GM12891 (cell line): ENCODE measurements at regions not wholly inside any gene's neighbourhood (a gene's known extent, or its start where the extent isn't known, plus 50 kb on each side); places are given as distances from the start of the nearest gene placed in this dataset.
"Not testable (repeated sequence)": the region's sequence is repeated elsewhere in the genome, so short reads cannot be mapped to it uniquely, and the experiment has no call there.

Source experiments
- DNase-seq: peaks from one replicate; pipeline ENCODE4 v3.0.0; 2011; ENCODE audit warnings: low spot score; ENCODE audit not compliant: insufficient read length
- FAIRE-seq: peaks from 2 replicates; lab custom pipeline; 2011; peaks lifted over from hg19 to GRCh38; lab: Jason Lieb, UNC
- PAX5 ChIP-seq: IDR thresholded peaks from 2 replicates; pipeline ENCODE4 v1.6.1; 2011; ENCODE audit warnings: low read length, moderate library complexity, mild to moderate bottlenecking; ENCODE audit not compliant: insufficient read depth, severe bottlenecking
- POLR2A ChIP-seq: IDR thresholded peaks from 2 replicates; pipeline ENCODE4 v1.6.1; 2011; ENCODE audit warnings: low read depth, low read length, control low read depth
- POLR2AphosphoS5 ChIP-seq: IDR thresholded peaks from 2 replicates; pipeline ENCODE4 v1.6.1; 2011; ENCODE audit warnings: low read depth, low read length, control low read depth
- POU2F2 ChIP-seq: IDR thresholded peaks from 2 replicates; pipeline ENCODE4 v1.6.1; 2011; ENCODE audit warnings: low read depth, mild to moderate bottlenecking, control low read depth, low read length, moderate library complexity
- SPI1 ChIP-seq: IDR thresholded peaks from 2 replicates; pipeline ENCODE4 v1.6.1; 2011; ENCODE audit warnings: low read depth, low read length, control low read depth
- TAF1 ChIP-seq: IDR thresholded peaks from 2 replicates; pipeline ENCODE4 v1.6.1; 2011; ENCODE audit warnings: low read depth, low read length, control low read depth

GRCh38 chr10:65394502-65395297, 1531.1 kb upstream of the LRRTM3 start:
- FAIRE-seq (no peak), DNase-seq (no peak)
- no peak for TF ChIP-seq POU2F2

DNA sequence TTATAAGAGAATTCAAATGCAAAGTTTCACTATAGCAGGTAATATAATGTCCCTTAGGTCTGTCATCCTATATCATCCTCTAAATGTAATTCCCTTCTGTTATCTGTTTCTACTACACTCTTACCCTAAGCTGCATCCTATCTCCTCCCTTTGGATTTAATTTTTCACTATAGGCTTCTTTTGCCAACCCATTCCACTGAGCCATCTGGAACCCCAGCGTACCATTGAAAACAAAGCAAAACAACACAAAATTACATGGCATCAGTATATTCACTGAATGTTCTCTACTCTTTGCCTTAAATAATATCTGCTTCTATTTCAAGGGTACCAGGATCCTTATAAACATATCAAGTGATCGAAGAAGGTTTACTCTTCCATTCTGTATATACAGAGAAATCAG, 1530.2 kb upstream of the LRRTM3 start:
- DNase-seq (no peak), FAIRE-seq (no peak)
- TF ChIP-seq SPI1 (no peak), POLR2AphosphoS5 (no peak), POU2F2 (no peak), TAF1 (no peak), PAX5 (no peak), POLR2A (no peak)

GRCh38 chr10:65396997-65397396, 1528.8 kb upstream of the LRRTM3 start:
- DNase-seq: no peak
- FAIRE-seq: no peak
- TF ChIP-seq POLR2A (no peak), TAF1 (no peak), POU2F2 (no peak), PAX5 (no peak), POLR2AphosphoS5 (no peak), SPI1 (no peak)

DNA sequence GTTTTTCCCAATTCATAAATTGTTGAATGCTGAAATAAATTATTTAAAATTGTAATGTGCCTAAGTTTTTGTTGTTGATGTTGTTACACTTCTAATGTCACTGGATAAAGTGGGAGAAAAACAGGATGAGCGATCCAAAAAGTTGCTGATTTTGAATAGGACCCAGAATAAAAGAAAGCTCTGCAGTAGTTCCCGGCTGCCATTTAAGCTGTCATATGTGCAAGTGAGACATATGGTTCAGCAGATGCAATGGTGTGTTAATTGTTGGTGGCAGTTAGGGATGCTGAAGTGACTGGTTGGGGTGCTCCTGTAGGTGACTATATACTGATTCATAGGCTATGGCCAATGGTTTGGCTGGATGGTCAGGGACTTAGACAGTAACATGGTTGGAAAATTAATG, 1517.4 kb upstream of the LRRTM3 start:
- FAIRE-seq: no peak
- TF ChIP-seq POLR2AphosphoS5 (no peak), PAX5 (no peak), POU2F2 (no peak), SPI1 (no peak), POLR2A (no peak), TAF1 (no peak)
- DNase-seq: no peak

DNA sequence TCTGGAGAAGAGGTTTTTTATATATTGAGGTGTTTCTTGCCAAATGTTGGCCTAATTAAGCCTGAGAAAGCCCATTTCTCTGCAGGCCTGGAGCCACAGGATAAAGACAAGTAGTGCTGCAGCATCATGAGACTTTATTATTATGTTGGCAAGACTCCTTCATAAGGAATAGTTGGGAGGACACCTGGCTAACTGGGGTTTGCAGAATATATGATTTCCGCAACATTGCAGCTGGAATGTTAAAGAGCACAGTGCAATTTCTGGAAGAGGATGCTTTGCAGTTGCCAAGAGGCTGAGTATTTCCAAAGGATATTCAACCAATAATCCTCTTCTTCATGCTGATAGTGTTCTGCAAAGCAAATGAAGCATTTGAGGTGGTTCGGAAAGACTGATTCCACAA, 1512.8 kb upstream of the LRRTM3 start:
- FAIRE-seq (no peak), DNase-seq (no peak)
- TF ChIP-seq POU2F2: no peak
- no peak for TF ChIP-seq PAX5
- TF ChIP-seq TAF1: no peak
- no peak for TF ChIP-seq POLR2A

- FAIRE-seq (no peak), DNase-seq (no peak)
- TF ChIP-seq POU2F2: no peak
- TF ChIP-seq SPI1: no peak
- TF ChIP-seq POLR2AphosphoS5: no peak
- TF ChIP-seq POLR2A: no peak
- no peak for TF ChIP-seq TAF1
- no peak for TF ChIP-seq PAX5
These were observed 1510.5 kb upstream of the LRRTM3 start for GRCh38 chr10:65415318-65415717.

GRCh38 chr10:65416094-65416493, 1509.7 kb upstream of the LRRTM3 start:
- FAIRE-seq (no peak), DNase-seq (no peak)
- no peak for TF ChIP-seq PAX5
- no peak for TF ChIP-seq TAF1
- TF ChIP-seq SPI1: no peak
- TF ChIP-seq POLR2A: no peak
- no peak for TF ChIP-seq POU2F2
- TF ChIP-seq POLR2AphosphoS5: no peak

GRCh38 chr10:65419629-65420028, 1506.2 kb upstream of the LRRTM3 start:
- DNase-seq (no peak), FAIRE-seq (no peak)
- no peak for TF ChIP-seq PAX5
- no peak for TF ChIP-seq POLR2A
- TF ChIP-seq POU2F2: no peak
- no peak for TF ChIP-seq POLR2AphosphoS5

- DNase-seq: no peak
- no peak for FAIRE-seq
- TF ChIP-seq POLR2AphosphoS5: no peak
- TF ChIP-seq POU2F2: no peak
- TF ChIP-seq SPI1: no peak
- no peak for TF ChIP-seq TAF1
- no peak for TF ChIP-seq POLR2A
- no peak for TF ChIP-seq PAX5
These were observed 1502.8 kb upstream of the LRRTM3 start for GRCh38 chr10:65423043-65423442.

DNA sequence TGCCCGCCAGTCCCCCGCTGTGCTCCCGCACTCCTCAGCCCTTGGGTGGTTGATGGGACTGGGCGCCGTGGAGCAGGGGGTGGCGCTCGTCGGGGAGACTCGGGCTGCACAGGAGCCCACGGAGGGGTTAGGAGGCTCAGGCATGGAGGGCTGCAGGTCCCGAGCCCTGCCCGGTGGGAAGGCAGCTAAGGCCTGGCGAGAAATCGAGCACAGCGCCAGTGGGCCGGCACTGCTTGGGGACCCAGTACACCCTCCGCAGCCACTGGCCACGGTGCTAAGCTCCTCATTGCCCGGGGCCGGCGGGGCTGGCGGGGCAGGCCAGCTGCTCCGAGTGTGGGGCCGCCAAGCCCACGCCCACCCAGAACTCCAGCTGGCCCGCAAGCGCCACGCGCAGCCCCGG, 1496.5 kb upstream of the LRRTM3 start:
- not testable (repeated sequence) for FAIRE-seq

GRCh38 chr10:65430979-65431378, 1494.9 kb upstream of the LRRTM3 start:
- TF ChIP-seq POLR2AphosphoS5: no peak
- TF ChIP-seq POLR2A: no peak
- no peak for TF ChIP-seq POU2F2
- TF ChIP-seq TAF1: no peak
- no peak for TF ChIP-seq PAX5
- TF ChIP-seq SPI1: no peak
- no peak for FAIRE-seq
- no peak for DNase-seq

More for the DNA sequence above, 1496.5 kb upstream of the LRRTM3 start:
- not testable (repeated sequence) for DNase-seq
